B cell (primary cell): ENCODE measurements at regions not wholly inside any gene's neighbourhood (a gene's known extent, or its start where the extent isn't known, plus 50 kb on each side); places are given as distances from the start of the nearest gene placed in this dataset.

Source experiments
- CTCF ChIP-seq: fragments of 200-600 bp; IDR thresholded peaks from one replicate; pipeline ENCODE4 v1.8.0; 2022; ENCODE audit warnings: antibody characterized with exemption, mild to moderate bottlenecking
- EZH2 ChIP-seq: IDR thresholded peaks from 2 replicates; pipeline ENCODE4 v1.6.1; 2012; ENCODE audit warnings: borderline replicate concordance, low read depth, mild to moderate bottlenecking, moderate library complexity, low read length; ENCODE audit not compliant: insufficient read depth, poor library complexity, severe bottlenecking

DNA sequence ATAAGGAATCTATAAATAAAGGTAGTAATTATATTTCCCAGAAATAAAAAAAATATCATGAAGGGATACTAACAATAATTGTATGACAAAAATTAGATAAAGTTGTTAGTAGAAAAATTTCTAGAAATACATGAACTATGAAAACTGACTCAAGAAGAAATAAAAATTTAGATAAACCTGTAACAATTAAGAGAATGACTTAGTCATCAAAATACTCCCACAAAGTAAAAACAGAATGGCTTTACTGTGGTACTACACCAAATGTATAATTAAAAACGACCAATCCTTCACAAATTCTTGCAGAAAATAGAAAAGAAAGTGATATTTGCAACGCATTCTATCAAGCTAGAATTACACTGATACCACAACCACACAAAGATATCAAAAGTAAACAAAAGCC, 176.2 kb upstream of the ETV3 start:
- no peak for TF ChIP-seq CTCF
- no peak for TF ChIP-seq EZH2
